Cardiac septum (tissue), 1 donor: ENCODE measurements at regions not wholly inside any gene's neighbourhood (a gene's known extent, or its start where the extent isn't known, plus 50 kb on each side); places are given as distances from the start of the nearest gene placed in this dataset.
A peak's percentile ranks its signal among the peaks of the same experiment; 100 is the strongest.

ENCODE experiments used
- DNase-seq: peaks from one replicate; pipeline ENCODE4 v3.0.0-alpha.2; 2020; ENCODE audit warnings: low spot score
- intact Hi-C: fragments of 100-400 bp; cut with DNase I; formaldehyde crosslinking; loops from one replicate; pipeline ENCODE4 v1.14.0; 2022
- donor health status: DM: no; HTN: no; CAD: no.

- intact Hi-C loops, result loop anchor here (5.0 kb wide), 3 partner anchors 39 to 84 kb away; no protein-coding TSS in a partner anchor
- peak; percentile 14 for DNase-seq
These were observed 144.0 kb downstream of the CRYBB2 start for GRCh38 chr22:25363474-25363873.

- DNase-seq, result peak; percentile 53
- intact Hi-C loops, result loop anchor here (5.0 kb wide), 3 partner anchors 38 to 83 kb away; no protein-coding TSS in a partner anchor
These were observed 144.8 kb downstream of the CRYBB2 start for GRCh38 chr22:25364281-25364680.

- intact Hi-C loops, result loop anchor here (5.0 kb wide), 3 partner anchors 38 to 83 kb away; no protein-coding TSS in a partner anchor
- peak; percentile 71 for DNase-seq
These were observed 145.3 kb downstream of the CRYBB2 start for GRCh38 chr22:25364736-25365241.

- intact Hi-C loops, result no loop called here
- DNase-seq, result no peak
These were observed 146.2 kb downstream of the CRYBB2 start for GRCh38 chr22:25365491-25366261.

- intact Hi-C loops, result no loop called here
These were observed 147.0 kb downstream of the CRYBB2 start for GRCh38 chr22:25366408-25366807.

GRCh38 chr22:25366876-25367466 lies 147.5 kb downstream of the CRYBB2 start:
- no peak for DNase-seq
- intact Hi-C loops, result no loop called here

More at GRCh38 chr22:25366408-25366807, 147.0 kb downstream of the CRYBB2 start:
- DNase-seq, result no peak

- DNase-seq, result no peak
- intact Hi-C loops, result no loop called here
These were observed 148.3 kb downstream of the CRYBB2 start for GRCh38 chr22:25367756-25368155.

- intact Hi-C loops, result no loop called here
- DNase-seq, result no peak
These were observed 148.8 kb downstream of the CRYBB2 start for GRCh38 chr22:25368271-25368670.

- DNase-seq, result no peak
- intact Hi-C loops, result no loop called here
These were observed 149.6 kb downstream of the CRYBB2 start for GRCh38 chr22:25369041-25369440.

- no peak for DNase-seq
- intact Hi-C loops, result no loop called here
These were observed 150.9 kb downstream of the CRYBB2 start for GRCh38 chr22:25370322-25370721.

- intact Hi-C loops, result no loop called here
- DNase-seq, result no peak
These were observed 152.7 kb downstream of the CRYBB2 start for GRCh38 chr22:25372000-25372595.

- intact Hi-C loops, result no loop called here
These were observed 154.5 kb downstream of the CRYBB2 start for GRCh38 chr22:25373961-25374360.

GRCh38 chr22:25374869-25375268 lies 155.4 kb downstream of the CRYBB2 start:
- no peak for DNase-seq
- intact Hi-C loops, result no loop called here

More at GRCh38 chr22:25373961-25374360, 154.5 kb downstream of the CRYBB2 start:
- no peak for DNase-seq

- no peak for DNase-seq
- intact Hi-C loops, result no loop called here
These were observed 156.2 kb downstream of the CRYBB2 start for GRCh38 chr22:25375683-25376082.

- no peak for DNase-seq
- intact Hi-C loops, result no loop called here
These were observed 158.3 kb downstream of the CRYBB2 start for GRCh38 chr22:25377699-25378098.

GRCh38 chr22:25380122-25380747 lies 160.8 kb downstream of the CRYBB2 start:
- no peak for DNase-seq
- intact Hi-C loops, result no loop called here

- no peak for DNase-seq
- intact Hi-C loops, result no loop called here
These were observed 163.3 kb downstream of the CRYBB2 start for GRCh38 chr22:25382762-25383161.

- DNase-seq, result no peak
- intact Hi-C loops, result no loop called here
These were observed 163.9 kb downstream of the CRYBB2 start for GRCh38 chr22:25383278-25383820.

- no peak for DNase-seq
- intact Hi-C loops, result no loop called here
These were observed 164.5 kb downstream of the CRYBB2 start for GRCh38 chr22:25383892-25384291.

- no peak for DNase-seq
- intact Hi-C loops, result no loop called here
These were observed 167.1 kb downstream of the CRYBB2 start for GRCh38 chr22:25386538-25386884.
